Naive thymus-derived CD8-positive, alpha-beta T cell (primary cell): ENCODE measurements at regions not wholly inside any gene's neighbourhood (a gene's known extent, or its start where the extent isn't known, plus 50 kb on each side); places are given as distances from the start of the nearest gene placed in this dataset.
A peak's percentile ranks its signal among the peaks of the same experiment; 100 is the strongest.

ENCODE experiments used
- ATAC-seq, 2 donors: fragments of 150-1000 bp; cut with Tn5 transposase in 1 of 2; sonication (Bioruptor Pico), chemical (Tn5 transposase) in 1 of 2; 1 replicate in 1 of 2; 2 replicates in 1 of 2; pipeline ENCODE4 v1.10.0; 2021; ENCODE audit warnings: mild to moderate bottlenecking in 2 of 2, moderate library complexity in 2 of 2
- POLR2A ChIA-PET: fragments of 350-600 bp; sonication (Branson Sonifier 250); formaldehyde crosslinking; loops from one replicate; lab custom pipeline; 2021; ENCODE audit warnings: antibody characterized with exemption; lab: Charles Lee
- DNase-seq, 10 donors: peaks; one replicate each; pipeline versions ENCODE4 v3.0.0 to v3.0.0-alpha.2; 2020 to 2022
- H3K27ac Mint-ChIP-seq, 10 donors: one replicate each; pipeline ENCODE4 v1.8.0; 2020 to 2022; ENCODE audit warnings: mild to moderate bottlenecking in 10 of 10, mixed read lengths in 10 of 10, moderate library complexity in 4 of 10, inconsistent platforms in 1 of 10
- H3K27me3 Mint-ChIP-seq, 5 donors: one replicate each; pipeline ENCODE4 v1.8.0; 2021 to 2022; ENCODE audit warnings: mixed read lengths in 5 of 5
- H3K36me3 Mint-ChIP-seq, 3 donors: one replicate each; pipeline ENCODE4 v1.8.0; 2020 to 2022; ENCODE audit warnings: mixed read lengths in 3 of 3, mild to moderate bottlenecking in 2 of 3, inconsistent platforms in 1 of 3
- H3K4me1 Mint-ChIP-seq, 4 donors: one replicate each; pipeline ENCODE4 v1.8.0; 2021 to 2022; ENCODE audit warnings: mixed read lengths in 4 of 4
- H3K4me3 Mint-ChIP-seq, 10 donors: one replicate each; pipeline ENCODE4 v1.8.0; 2020 to 2022; ENCODE audit warnings: mild to moderate bottlenecking in 10 of 10, mixed read lengths in 10 of 10, moderate library complexity in 6 of 10, inconsistent platforms in 1 of 10
- H3K9me3 Mint-ChIP-seq, 9 donors: one replicate each; pipeline ENCODE4 v1.8.0; 2020 to 2022; ENCODE audit warnings: mixed read lengths in 9 of 9, mild to moderate bottlenecking in 3 of 9, inconsistent platforms in 1 of 9, moderate library complexity in 1 of 9

GRCh38 chr18:75865639-75866038, 438.1 kb upstream of the SMIM21 start:
- H3K36me3 Mint-ChIP-seq: peaks cover 0 to 5% (median 0%) of the 10 kb centered on the region in 3 donors
- H3K4me1 Mint-ChIP-seq: no peaks in the 10 kb centered on the region
- POLR2A ChIA-PET: no interaction called here
- ATAC-seq (no peak), DNase-seq (no peak)
- no peak overlapping the region for H3K4me3 Mint-ChIP-seq
- no peak overlapping the region for H3K27ac Mint-ChIP-seq
- H3K9me3 Mint-ChIP-seq: peaks cover 0 to 16% (median 2%) of the 10 kb centered on the region in 9 donors
- H3K27me3 Mint-ChIP-seq: peaks cover 7 to 61% (median 31%) of the 10 kb centered on the region in 5 donors

DNA sequence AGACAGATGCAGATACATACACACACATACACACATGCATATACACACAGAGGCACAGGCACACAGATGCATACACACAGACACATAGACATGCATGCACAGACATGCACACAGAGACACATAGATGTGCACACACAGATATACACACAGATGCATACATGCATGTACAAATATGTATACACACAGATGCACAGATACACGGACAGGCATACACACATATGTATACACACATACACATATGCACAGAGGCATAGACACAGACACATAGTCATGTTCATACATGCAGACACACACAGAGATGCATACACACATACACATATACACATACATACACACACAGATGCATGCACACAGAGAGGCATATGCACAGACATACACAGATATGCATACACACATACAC, 437.3 kb upstream of the SMIM21 start:
- ATAC-seq (no peak), DNase-seq (no peak)
- no peaks in the 10 kb centered on the region for H3K4me1 Mint-ChIP-seq
- H3K36me3 Mint-ChIP-seq: peaks cover 0 to 5% (median 0%) of the 10 kb centered on the region in 3 donors
- H3K4me3 Mint-ChIP-seq: no peak overlapping the region
- no peak overlapping the region for H3K27ac Mint-ChIP-seq
- H3K27me3 Mint-ChIP-seq: peaks cover 7 to 65% (median 37%) of the 10 kb centered on the region in 5 donors
- POLR2A ChIA-PET: no interaction called here
- peaks cover 0 to 17% (median 1%) of the 10 kb centered on the region in 9 donors for H3K9me3 Mint-ChIP-seq

DNA sequence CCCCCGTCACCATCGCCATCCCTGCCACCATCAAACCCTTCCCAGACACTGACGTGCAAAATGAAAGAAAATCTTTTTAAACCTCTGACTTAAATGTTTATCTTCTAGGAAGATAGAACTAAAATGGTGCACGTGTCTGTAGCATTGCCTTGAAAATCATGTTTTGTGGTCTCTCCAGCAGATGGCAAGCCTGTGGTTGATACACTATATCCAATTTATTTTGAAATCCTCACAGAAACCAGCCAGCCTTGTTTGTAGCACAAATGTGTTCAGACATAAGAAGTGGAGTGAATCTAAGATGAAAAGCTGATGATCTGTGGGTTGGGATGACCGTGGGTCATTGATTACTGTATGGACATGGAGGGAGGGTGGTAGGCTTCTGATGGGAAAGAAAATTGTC, 436.2 kb upstream of the SMIM21 start:
- peaks cover 7 to 75% (median 40%) of the 10 kb centered on the region in 5 donors for H3K27me3 Mint-ChIP-seq
- no peak for DNase-seq
- POLR2A ChIA-PET: no interaction called here
- no peak overlapping the region for H3K4me3 Mint-ChIP-seq
- H3K27ac Mint-ChIP-seq: no peak overlapping the region
- peaks cover 0 to 17% (median 1%) of the 10 kb centered on the region in 9 donors for H3K9me3 Mint-ChIP-seq
- peaks cover 0 to 5% (median 0%) of the 10 kb centered on the region in 3 donors for H3K36me3 Mint-ChIP-seq
- no peak for ATAC-seq
- H3K4me1 Mint-ChIP-seq: no peaks in the 10 kb centered on the region

DNA sequence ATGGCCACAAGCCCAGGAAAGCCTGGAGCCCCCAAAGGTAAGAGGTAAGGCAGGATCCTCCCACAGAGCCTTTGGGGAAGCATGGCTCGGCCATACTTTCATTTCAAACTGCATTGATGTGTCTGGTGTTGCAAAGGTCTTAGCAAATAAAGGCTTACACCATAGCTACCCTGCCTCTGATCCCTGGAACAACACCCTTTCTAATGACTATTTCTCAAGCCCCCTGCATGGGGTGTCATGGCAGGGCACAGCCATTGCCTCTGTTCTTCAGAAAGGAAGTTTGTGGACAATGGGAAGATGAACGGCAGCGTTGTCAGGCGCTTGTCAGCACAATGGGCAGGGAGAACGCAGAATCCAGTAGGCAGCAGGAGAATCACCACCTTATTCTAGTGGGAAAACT, 435.0 kb upstream of the SMIM21 start:
- Mint-ChIP-seq H3K9me3 (peaks cover 0 to 17% (median 1%) of the 10 kb centered on the region in 9 donors), H3K4me3 (no peak overlapping the region), H3K36me3 (peaks cover 0 to 5% (median 0%) of the 10 kb centered on the region in 3 donors), H3K27ac (no peak overlapping the region), H3K4me1 (no peaks in the 10 kb centered on the region), H3K27me3 (peaks cover 7 to 66% (median 40%) of the 10 kb centered on the region in 5 donors)
- ATAC-seq: no peak
- POLR2A ChIA-PET: no interaction called here
- no peak for DNase-seq

DNA sequence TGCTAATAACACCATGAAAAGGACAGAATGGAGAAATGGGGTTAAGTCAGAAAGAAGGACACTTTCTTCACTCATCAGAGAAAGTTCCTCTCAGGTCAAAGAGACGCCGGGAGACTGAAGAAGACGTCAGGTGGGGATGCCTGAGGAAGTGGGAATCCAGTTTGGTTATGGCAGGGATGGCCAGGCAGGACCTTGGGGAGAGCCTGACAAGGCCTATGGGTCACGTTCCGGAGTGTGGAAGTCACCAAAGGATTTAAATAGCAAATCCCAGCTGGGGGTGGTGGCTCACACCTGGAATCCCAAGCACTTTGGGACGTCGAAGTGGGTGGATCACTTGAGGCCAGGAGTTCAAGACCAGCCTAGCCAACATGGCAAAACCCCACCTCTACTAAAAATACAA, 432.7 kb upstream of the SMIM21 start:
- H3K27ac Mint-ChIP-seq: no peak overlapping the region
- POLR2A ChIA-PET: no interaction called here
- no peaks in the 10 kb centered on the region for H3K4me1 Mint-ChIP-seq
- no peak for DNase-seq
- peaks cover 0 to 17% (median 1%) of the 10 kb centered on the region in 9 donors for H3K9me3 Mint-ChIP-seq
- peaks cover 0 to 5% (median 0%) of the 10 kb centered on the region in 3 donors for H3K36me3 Mint-ChIP-seq
- H3K27me3 Mint-ChIP-seq: peaks cover 7 to 52% (median 29%) of the 10 kb centered on the region in 5 donors
- no peak overlapping the region for H3K4me3 Mint-ChIP-seq
- no peak for ATAC-seq

DNA sequence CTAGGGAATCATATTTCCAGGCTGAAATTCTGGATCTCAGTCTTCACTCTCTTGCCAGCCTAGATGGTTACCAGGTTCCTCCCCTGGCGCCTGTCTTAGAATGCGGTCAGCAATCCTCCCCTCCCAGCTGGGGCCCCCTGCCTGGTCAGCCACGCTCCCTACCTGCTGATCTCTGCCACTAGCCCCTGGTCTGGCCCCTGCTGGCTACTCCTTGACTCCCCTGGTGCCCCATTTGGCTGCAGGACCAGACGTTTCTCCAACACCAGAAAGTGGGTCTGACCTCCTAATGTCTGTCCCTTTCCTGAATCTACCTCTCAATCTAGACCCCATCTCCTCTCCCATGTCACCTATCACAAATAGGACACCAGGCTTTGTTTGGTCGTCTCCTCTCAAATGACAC, 432.0 kb upstream of the SMIM21 start:
- peaks cover 7 to 49% (median 27%) of the 10 kb centered on the region in 5 donors for H3K27me3 Mint-ChIP-seq
- POLR2A ChIA-PET: no interaction called here
- H3K4me1 Mint-ChIP-seq: no peaks in the 10 kb centered on the region
- ATAC-seq: no peak
- no peak overlapping the region for H3K4me3 Mint-ChIP-seq
- no peak for DNase-seq
- no peak overlapping the region for H3K27ac Mint-ChIP-seq
- H3K36me3 Mint-ChIP-seq: peaks cover 0 to 5% (median 0%) of the 10 kb centered on the region in 3 donors
- peaks cover 0 to 17% (median 1%) of the 10 kb centered on the region in 9 donors for H3K9me3 Mint-ChIP-seq

GRCh38 chr18:75858754-75859153, 431.3 kb upstream of the SMIM21 start:
- Mint-ChIP-seq H3K27me3 (peaks cover 7 to 42% (median 27%) of the 10 kb centered on the region in 5 donors), H3K4me1 (no peaks in the 10 kb centered on the region), H3K36me3 (peaks cover 0 to 5% (median 0%) of the 10 kb centered on the region in 3 donors), H3K9me3 (peaks cover 0 to 17% (median 3%) of the 10 kb centered on the region in 9 donors), H3K4me3 (no peak overlapping the region), H3K27ac (no peak overlapping the region)
- POLR2A ChIA-PET: no interaction called here
- DNase-seq: no peak
- no peak for ATAC-seq

- no peak for DNase-seq
- Mint-ChIP-seq H3K9me3 (peaks cover 0 to 17% (median 3%) of the 10 kb centered on the region in 9 donors), H3K4me3 (no peak overlapping the region), H3K27ac (no peak overlapping the region), H3K4me1 (no peaks in the 10 kb centered on the region), H3K36me3 (peaks cover 0 to 5% (median 0%) of the 10 kb centered on the region in 3 donors), H3K27me3 (peaks cover 5 to 37% (median 27%) of the 10 kb centered on the region in 5 donors)
- ATAC-seq: no peak
- POLR2A ChIA-PET: no interaction called here
Measured at GRCh38 chr18:75857558-75857957, 430.1 kb upstream of the SMIM21 start.

GRCh38 chr18:75854808-75855207, 427.3 kb upstream of the SMIM21 start:
- peaks cover 0 to 9% (median 4%) of the 10 kb centered on the region in 5 donors for H3K27me3 Mint-ChIP-seq
- H3K9me3 Mint-ChIP-seq: peaks cover 0 to 7% (median 0%) of the 10 kb centered on the region in 9 donors
- no peaks in the 10 kb centered on the region for H3K4me1 Mint-ChIP-seq
- no peak for DNase-seq
- POLR2A ChIA-PET: no interaction called here
- no peak for ATAC-seq
- H3K27ac Mint-ChIP-seq: no peak overlapping the region
- no peak overlapping the region for H3K4me3 Mint-ChIP-seq
- H3K36me3 Mint-ChIP-seq: no peaks in the 10 kb centered on the region

DNA sequence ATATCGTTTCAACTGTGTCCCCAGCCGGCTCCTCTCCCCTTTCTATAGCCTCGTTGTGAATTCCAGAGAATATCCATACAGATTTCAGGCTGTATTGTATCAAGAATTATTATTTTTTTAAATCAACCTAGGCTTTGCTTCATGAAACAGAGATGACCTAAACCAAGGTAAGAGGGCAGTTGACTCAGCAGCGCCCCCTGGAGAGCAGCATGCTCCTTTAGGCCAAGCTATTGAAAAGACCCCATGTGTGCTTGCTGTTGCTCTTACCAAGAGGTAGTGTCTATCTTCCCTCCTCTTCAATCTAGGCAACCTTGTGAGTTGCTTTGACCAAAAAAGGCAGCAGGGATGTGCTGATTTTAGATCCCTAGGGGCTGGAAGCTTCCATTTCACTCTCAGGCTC, 426.7 kb upstream of the SMIM21 start:
- Mint-ChIP-seq H3K27ac (no peak overlapping the region), H3K4me1 (no peaks in the 10 kb centered on the region), H3K27me3 (peaks cover 0 to 3% (median 0%) of the 10 kb centered on the region in 5 donors), H3K36me3 (no peaks in the 10 kb centered on the region), H3K9me3 (peaks cover 0 to 7% (median 0%) of the 10 kb centered on the region in 9 donors), H3K4me3 (no peak overlapping the region)
- DNase-seq: peak in 1 of 10 donors; percentile 2
- POLR2A ChIA-PET: no interaction called here
- no peak for ATAC-seq

- ATAC-seq (no peak), DNase-seq (no peak)
- Mint-ChIP-seq H3K27me3 (peaks cover 0 to 19% (median 7%) of the 10 kb centered on the region in 5 donors), H3K27ac (no peak overlapping the region), H3K4me1 (no peaks in the 10 kb centered on the region), H3K36me3 (peaks cover 0 to 6% (median 0%) of the 10 kb centered on the region in 3 donors), H3K4me3 (no peak overlapping the region), H3K9me3 (peaks cover 0 to 10% (median 0%) of the 10 kb centered on the region in 9 donors)
- POLR2A ChIA-PET: no interaction called here
Measured at GRCh38 chr18:75846321-75846720, 418.8 kb upstream of the SMIM21 start.

GRCh38 chr18:75845413-75845812, 417.9 kb upstream of the SMIM21 start:
- H3K9me3 Mint-ChIP-seq: peaks cover 0 to 10% (median 0%) of the 10 kb centered on the region in 9 donors
- H3K27me3 Mint-ChIP-seq: peaks cover 0 to 19% (median 7%) of the 10 kb centered on the region in 5 donors
- H3K36me3 Mint-ChIP-seq: peaks cover 0 to 6% (median 0%) of the 10 kb centered on the region in 3 donors
- no peak overlapping the region for H3K4me3 Mint-ChIP-seq
- POLR2A ChIA-PET: no interaction called here
- no peak for DNase-seq
- no peak overlapping the region for H3K27ac Mint-ChIP-seq
- H3K4me1 Mint-ChIP-seq: no peaks in the 10 kb centered on the region
- ATAC-seq: no peak

DNA sequence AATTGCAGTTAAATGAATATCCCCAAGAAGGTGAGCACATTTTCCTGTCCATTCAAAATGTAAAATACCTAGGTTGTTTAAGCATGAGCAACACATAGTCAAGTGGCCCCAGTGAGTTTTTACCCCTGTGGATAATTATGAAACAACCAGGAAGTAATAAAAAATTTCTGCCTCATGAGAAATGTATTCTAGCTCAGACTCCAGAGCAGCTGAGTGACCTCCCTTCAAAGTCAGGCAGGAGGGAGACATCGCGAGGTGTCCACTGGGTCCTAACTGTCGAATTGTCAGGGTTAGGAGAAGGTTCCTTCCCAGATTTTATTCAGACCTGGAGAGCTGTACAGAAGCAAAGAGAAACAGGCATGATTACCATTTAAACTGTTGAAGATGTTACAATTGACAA, 416.6 kb upstream of the SMIM21 start:
- Mint-ChIP-seq H3K27ac (no peak overlapping the region), H3K27me3 (peaks cover 0 to 19% (median 7%) of the 10 kb centered on the region in 5 donors), H3K9me3 (peaks cover 0 to 10% (median 0%) of the 10 kb centered on the region in 9 donors), H3K4me3 (no peak overlapping the region), H3K36me3 (peaks cover 0 to 6% (median 0%) of the 10 kb centered on the region in 3 donors), H3K4me1 (no peaks in the 10 kb centered on the region)
- POLR2A ChIA-PET: no interaction called here
- ATAC-seq (no peak), DNase-seq (no peak)

- Mint-ChIP-seq H3K4me1 (no peaks in the 10 kb centered on the region), H3K27ac (peak overlapping the region in 1 of 10 donors; percentile 32), H3K27me3 (peaks cover 0 to 17% (median 11%) of the 10 kb centered on the region in 5 donors), H3K36me3 (no peaks in the 10 kb centered on the region), H3K4me3 (no peak overlapping the region), H3K9me3 (peaks cover 0 to 4% (median 0%) of the 10 kb centered on the region in 9 donors)
- DNase-seq: no peak
- POLR2A ChIA-PET: no interaction called here
- no peak for ATAC-seq
Measured at GRCh38 chr18:75840131-75840530, 412.6 kb upstream of the SMIM21 start.
